Urinary bladder (tissue), 3 donors: ENCODE measurements at regions not wholly inside any gene's neighbourhood (a gene's known extent, or its start where the extent isn't known, plus 50 kb on each side); places are given as distances from the start of the nearest gene placed in this dataset.
A peak's percentile ranks its signal among the peaks of the same experiment; 100 is the strongest.

ENCODE experiments used
- DNase-seq: peaks from one replicate; pipeline ENCODE4 v3.0.0-alpha.2; 2015; ENCODE audit errors: extremely low spot score
- H3K27ac ChIP-seq: one replicate; pipeline ENCODE4 v1.5.1; 2013; ENCODE audit warnings: low read depth, mild to moderate bottlenecking, moderate library complexity
- H3K36me3 ChIP-seq: one replicate; pipeline ENCODE4 v1.6.1; 2013; ENCODE audit warnings: mild to moderate bottlenecking, moderate library complexity; ENCODE audit not compliant: insufficient read depth
- H3K4me1 ChIP-seq: one replicate; pipeline ENCODE4 v1.6.1; 2013; ENCODE audit warnings: mild to moderate bottlenecking, moderate library complexity; ENCODE audit not compliant: insufficient read depth
- H3K4me3 ChIP-seq: one replicate; pipeline ENCODE4 v1.5.1; 2013; ENCODE audit warnings: low read depth, low read length
- WGBS: extraction: QIAGEN DNeasy Blood & Tissue Kit; methylation state at CpG from one replicate; pipeline ENCODE4 v1.1.7; 2013; 5-methylcytosine and 5-hydroxymethylcytosine counted together
- donor health status: healthy with polysubstance abuse.
- donor health status: healthy.

- H3K27ac ChIP-seq, result no peak overlapping the region
- 4% methylated on average over 2 of the region's 2 CpGs for WGBS
- peak; percentile 89 for DNase-seq
- H3K36me3 ChIP-seq, result no peaks in the 10 kb centered on the region
- H3K4me3 ChIP-seq, result no peak overlapping the region
- H3K4me1 ChIP-seq, result peaks cover 1% of the 10 kb centered on the region
These were observed 475.4 kb upstream of the HS3ST1 start for GRCh38 chr4:11904117-11904535.

GRCh38 chr4:11901089-11901488, 472.4 kb upstream of the HS3ST1 start:
- H3K4me3 ChIP-seq, result no peak overlapping the region
- H3K27ac ChIP-seq, result no peak overlapping the region
- 44% methylated on average over 1 of the region's 1 CpG for WGBS
- DNase-seq, result no peak
- H3K4me1 ChIP-seq, result peaks cover 1% of the 10 kb centered on the region
- no peaks in the 10 kb centered on the region for H3K36me3 ChIP-seq

GRCh38 chr4:11900359-11900758, 471.7 kb upstream of the HS3ST1 start:
- no peak for DNase-seq
- Histone ChIP-seq H3K36me3 (no peaks in the 10 kb centered on the region), H3K27ac (no peak overlapping the region), H3K4me1 (peaks cover 1% of the 10 kb centered on the region), H3K4me3 (no peak overlapping the region)
- WGBS, result 58% methylated on average over 1 of the region's 1 CpG

- no peak for DNase-seq
- Histone ChIP-seq H3K4me1 (no peaks in the 10 kb centered on the region), H3K4me3 (no peak overlapping the region), H3K36me3 (no peaks in the 10 kb centered on the region), H3K27ac (no peak overlapping the region)
- 91% methylated on average over 1 of the region's 1 CpG for WGBS
These were observed 470.1 kb upstream of the HS3ST1 start for GRCh38 chr4:11898796-11899195.

GRCh38 chr4:11895766-11896165, 467.1 kb upstream of the HS3ST1 start:
- H3K36me3 ChIP-seq, result no peaks in the 10 kb centered on the region
- DNase-seq, result no peak
- no peak overlapping the region for H3K4me3 ChIP-seq
- WGBS, result 38% methylated on average over 1 of the region's 1 CpG
- no peaks in the 10 kb centered on the region for H3K4me1 ChIP-seq
- H3K27ac ChIP-seq, result no peak overlapping the region

- Histone ChIP-seq H3K27ac (no peak overlapping the region), H3K4me1 (no peaks in the 10 kb centered on the region), H3K4me3 (no peak overlapping the region), H3K36me3 (no peaks in the 10 kb centered on the region)
- DNase-seq, result no peak
- 60% methylated on average over 2 of the region's 2 CpGs for WGBS
These were observed 466.3 kb upstream of the HS3ST1 start for GRCh38 chr4:11894977-11895376.

GRCh38 chr4:11894221-11894620, 465.5 kb upstream of the HS3ST1 start:
- H3K36me3 ChIP-seq, result no peaks in the 10 kb centered on the region
- H3K4me1 ChIP-seq, result no peaks in the 10 kb centered on the region
- WGBS, result 29% methylated on average over 3 of the region's 3 CpGs
- H3K4me3 ChIP-seq, result no peak overlapping the region
- no peak overlapping the region for H3K27ac ChIP-seq
- no peak for DNase-seq

- Histone ChIP-seq H3K36me3 (no peaks in the 10 kb centered on the region), H3K4me1 (no peaks in the 10 kb centered on the region), H3K4me3 (no peak overlapping the region), H3K27ac (no peak overlapping the region)
- 87% methylated on average over 2 of the region's 2 CpGs for WGBS
- DNase-seq, result no peak
These were observed 460.4 kb upstream of the HS3ST1 start for GRCh38 chr4:11889099-11889498.

GRCh38 chr4:11881947-11882346, 453.3 kb upstream of the HS3ST1 start:
- Histone ChIP-seq H3K4me1 (no peaks in the 10 kb centered on the region), H3K27ac (no peak overlapping the region), H3K36me3 (no peaks in the 10 kb centered on the region), H3K4me3 (no peak overlapping the region)
- DNase-seq, result no peak

- DNase-seq, result no peak
- Histone ChIP-seq H3K27ac (no peak overlapping the region), H3K4me3 (no peak overlapping the region), H3K36me3 (no peaks in the 10 kb centered on the region), H3K4me1 (no peaks in the 10 kb centered on the region)
These were observed 452.7 kb upstream of the HS3ST1 start for GRCh38 chr4:11881364-11881763.

GRCh38 chr4:11878241-11878640, 449.5 kb upstream of the HS3ST1 start:
- no peak overlapping the region for H3K27ac ChIP-seq
- 34% methylated on average over 3 of the region's 3 CpGs for WGBS
- no peaks in the 10 kb centered on the region for H3K36me3 ChIP-seq
- no peak for DNase-seq
- no peak overlapping the region for H3K4me3 ChIP-seq
- no peaks in the 10 kb centered on the region for H3K4me1 ChIP-seq

- no peak overlapping the region for H3K4me3 ChIP-seq
- no peaks in the 10 kb centered on the region for H3K36me3 ChIP-seq
- no peak for DNase-seq
- H3K4me1 ChIP-seq, result no peaks in the 10 kb centered on the region
- H3K27ac ChIP-seq, result no peak overlapping the region
These were observed 447.4 kb upstream of the HS3ST1 start for GRCh38 chr4:11876104-11876503.

GRCh38 chr4:11869191-11869870, 440.6 kb upstream of the HS3ST1 start:
- Histone ChIP-seq H3K27ac (no peak overlapping the region), H3K36me3 (no peaks in the 10 kb centered on the region), H3K4me1 (no peaks in the 10 kb centered on the region), H3K4me3 (no peak overlapping the region)
- no peak for DNase-seq
- 63% methylated on average over 6 of the region's 6 CpGs for WGBS

- H3K4me1 ChIP-seq, result no peaks in the 10 kb centered on the region
- 46% methylated on average over 1 of the region's 1 CpG for WGBS
- no peaks in the 10 kb centered on the region for H3K36me3 ChIP-seq
- H3K4me3 ChIP-seq, result no peak overlapping the region
- H3K27ac ChIP-seq, result no peak overlapping the region
- DNase-seq, result no peak
These were observed 437.7 kb upstream of the HS3ST1 start for GRCh38 chr4:11866391-11866790.

- no peak for DNase-seq
- H3K27ac ChIP-seq, result no peak overlapping the region
- no peaks in the 10 kb centered on the region for H3K36me3 ChIP-seq
- H3K4me1 ChIP-seq, result no peaks in the 10 kb centered on the region
- WGBS, result 80% methylated on average over 1 of the region's 1 CpG
- no peak overlapping the region for H3K4me3 ChIP-seq
These were observed 432.3 kb upstream of the HS3ST1 start for GRCh38 chr4:11860996-11861395.
